ENCODE measurements at regions not wholly inside any gene's neighbourhood (a gene's known extent, or its start where the extent isn't known, plus 50 kb on each side); places are given as distances from the start of the nearest gene placed in this dataset.

GRCh38 chr4:174096456-174096855, 187.0 kb downstream of the FBXO8 start:
- no TSS peak for BruUV-seq (replicated peaks)
- no peak for ATAC-seq

More at GRCh38 chr4:174096456-174096855, 187.0 kb downstream of the FBXO8 start:
- no peaks in the 10 kb centered on the region for H3K9me2 ChIP-seq (ENCODE audit: insufficient read depth)
- H3K9me3 ChIP-seq (ENCODE audit: control insufficient read depth in 1 of 2, insufficient read depth in 1 of 2, low read depth in 1 of 2, low read length in 2 of 2), result no peaks in the 10 kb centered on the region
- H3K27me3 ChIP-seq (ENCODE audit: insufficient read depth, low read length), result 0 out of 2 replicates have a peak, but pooled peaks cover 4% of the 10 kb centered on the region
- TF ChIP-seq POLR2AphosphoS5 (IDR thresholded peaks at IDR 0.05; ENCODE audit: low read depth, low read length) (no peak), ZNF274 (IDR thresholded peaks at IDR 0.05; ENCODE audit: low read depth, low read length) (no peak), ZBTB33 (IDR thresholded peaks at IDR 0.05; ENCODE audit: extremely low read depth, insufficient replicate concordance, low read length) (no peak), SRF (IDR thresholded peaks at IDR 0.05; ENCODE audit: low read depth) (no peak), ATF3 (IDR thresholded peaks at IDR 0.05) (no peak), POLR2A (IDR thresholded peaks at IDR 0.05; ENCODE audit: borderline replicate concordance, extremely low read depth, insufficient read depth, insufficient read length) (no peak), CEBPB (IDR thresholded peaks at IDR 0.05; ENCODE audit: low read depth) (no peak), SP1 (IDR thresholded peaks at IDR 0.05; ENCODE audit: low read depth) (no peak), EZH2 (IDR thresholded peaks at IDR 0.05) (no peak), CTCF (IDR thresholded peaks at IDR 0.05 in 2 of 3, conservative IDR thresholded peaks at IDR 0.05 in 1 of 3; ENCODE audit: borderline replicate concordance in 1 of 3, insufficient read depth in 1 of 3, low read depth in 2 of 3, low read length in 2 of 3) (no peak), ELF1 (IDR thresholded peaks at IDR 0.05; ENCODE audit: borderline replicate concordance, low read depth) (no peak), FOSL1 (IDR thresholded peaks at IDR 0.05; ENCODE audit: low read depth) (no peak), MAX (IDR thresholded peaks at IDR 0.05) (no peak), SIN3A (IDR thresholded peaks at IDR 0.05; ENCODE audit: low read depth) (no peak), EZH2phosphoT487 (IDR thresholded peaks at IDR 0.05; ENCODE audit: borderline replicate concordance) (no peak), CBX3 (IDR thresholded peaks at IDR 0.05; ENCODE audit: low read depth) (no peak), TCF7L2 (IDR thresholded peaks at IDR 0.05; ENCODE audit: borderline replicate concordance, extremely low read depth, insufficient read depth, insufficient read length) (no peak), ZFX (IDR thresholded peaks at IDR 0.05) (no peak)
- TF ChIP-seq, protein P1, sequence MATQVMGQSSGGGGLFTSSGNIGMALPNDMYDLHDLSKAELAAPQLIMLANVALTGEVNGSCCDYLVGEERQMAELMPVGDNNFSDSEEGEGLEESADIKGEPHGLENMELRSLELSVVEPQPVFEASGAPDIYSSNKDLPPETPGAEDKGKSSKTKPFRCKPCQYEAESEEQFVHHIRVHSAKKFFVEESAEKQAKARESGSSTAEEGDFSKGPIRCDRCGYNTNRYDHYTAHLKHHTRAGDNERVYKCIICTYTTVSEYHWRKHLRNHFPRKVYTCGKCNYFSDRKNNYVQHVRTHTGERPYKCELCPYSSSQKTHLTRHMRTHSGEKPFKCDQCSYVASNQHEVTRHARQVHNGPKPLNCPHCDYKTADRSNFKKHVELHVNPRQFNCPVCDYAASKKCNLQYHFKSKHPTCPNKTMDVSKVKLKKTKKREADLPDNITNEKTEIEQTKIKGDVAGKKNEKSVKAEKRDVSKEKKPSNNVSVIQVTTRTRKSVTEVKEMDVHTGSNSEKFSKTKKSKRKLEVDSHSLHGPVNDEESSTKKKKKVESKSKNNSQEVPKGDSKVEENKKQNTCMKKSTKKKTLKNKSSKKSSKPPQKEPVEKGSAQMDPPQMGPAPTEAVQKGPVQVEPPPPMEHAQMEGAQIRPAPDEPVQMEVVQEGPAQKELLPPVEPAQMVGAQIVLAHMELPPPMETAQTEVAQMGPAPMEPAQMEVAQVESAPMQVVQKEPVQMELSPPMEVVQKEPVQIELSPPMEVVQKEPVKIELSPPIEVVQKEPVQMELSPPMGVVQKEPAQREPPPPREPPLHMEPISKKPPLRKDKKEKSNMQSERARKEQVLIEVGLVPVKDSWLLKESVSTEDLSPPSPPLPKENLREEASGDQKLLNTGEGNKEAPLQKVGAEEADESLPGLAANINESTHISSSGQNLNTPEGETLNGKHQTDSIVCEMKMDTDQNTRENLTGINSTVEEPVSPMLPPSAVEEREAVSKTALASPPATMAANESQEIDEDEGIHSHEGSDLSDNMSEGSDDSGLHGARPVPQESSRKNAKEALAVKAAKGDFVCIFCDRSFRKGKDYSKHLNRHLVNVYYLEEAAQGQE (IDR thresholded peaks at IDR 0.05; ENCODE audit: low read depth), result no peak
- no peaks in the 10 kb centered on the region for H4K20me1 ChIP-seq (ENCODE audit: insufficient read depth)
- no peaks in the 10 kb centered on the region for H3K36me3 ChIP-seq (ENCODE audit: control insufficient read depth in 1 of 2, insufficient read depth in 2 of 2, low read length in 2 of 2)
- no peaks in the 10 kb centered on the region for H3K4me1 ChIP-seq (ENCODE audit: control insufficient read depth in 1 of 2, insufficient read depth in 2 of 2, low read length in 2 of 2)
- no peak overlapping the region for H3K4me3 ChIP-seq (replicated peaks in 1 of 2; ENCODE audit: low read depth in 1 of 2, low read length in 2 of 2)
- ChIA-PET POLR2A (no interaction called here), RAD21 (ENCODE audit: low non-redundant PET in 1 of 2, low total read pairs in 2 of 2, uncharacterized antibody in 2 of 2, unreplicated experiment in 2 of 2) (no interaction called here), CTCF (no interaction called here)
- H3K9ac ChIP-seq (ENCODE audit: low read length), result no peak overlapping the region
- H3K79me2 ChIP-seq (ENCODE audit: insufficient read depth, low read length), result no peaks in the 10 kb centered on the region
- intact Hi-C loops (cut with micrococcal nuclease), result no loop called here
- DNase-seq (ENCODE audit: low read depth, low spot score), result no peak
- no peak overlapping the region for H2AFZ ChIP-seq (ENCODE audit: low read depth, low read length, poor library complexity, severe bottlenecking)
- no peak overlapping the region for H3K27ac ChIP-seq (ENCODE audit: low read depth, low read length)
- H3K4me2 ChIP-seq (ENCODE audit: low read length), result no peak overlapping the region
